ENCODE measurements at regions not wholly inside any gene's neighbourhood (a gene's known extent, or its start where the extent isn't known, plus 50 kb on each side); places are given as distances from the start of the nearest gene placed in this dataset.

DNA sequence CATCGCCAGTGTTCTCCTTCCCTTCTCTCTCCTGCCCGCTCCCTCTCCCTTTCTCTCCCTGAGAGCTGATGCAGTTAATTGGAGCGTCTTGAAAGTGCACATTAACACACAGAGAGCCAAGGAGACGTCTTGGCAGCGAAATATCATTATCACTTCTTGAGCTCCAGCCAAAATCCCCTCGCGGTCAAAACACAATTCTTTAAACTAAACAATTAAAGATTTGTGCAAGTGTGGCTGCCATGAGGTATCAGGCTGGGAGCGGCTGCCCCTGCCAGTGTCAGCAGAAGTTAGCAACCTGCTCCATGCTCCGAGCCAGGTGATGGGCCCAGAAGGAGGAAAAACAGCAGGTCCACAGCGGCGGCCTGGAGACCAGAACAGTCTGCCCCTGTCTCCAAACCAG is 100.9 kb upstream of the FOXP4 start:
- H3K27ac ChIP-seq (ENCODE audit: low read depth in 1 of 2, low read length in 1 of 2) = no peak overlapping the region
- H3K4me3 ChIP-seq = no peak overlapping the region
- peaks cover 0 to 54% (median 20%) of the 10 kb centered on the region in 5 donors for H3K4me1 ChIP-seq (ENCODE audit: control insufficient read depth in 5 of 5, insufficient read depth in 5 of 5, low read length in 5 of 5)
- WGBS, 2 donors = 63 to 71% methylated on average over 11 of the region's 11 CpGs
- no peaks in the 10 kb centered on the region for H3K27me3 ChIP-seq (ENCODE audit: control insufficient read depth in 3 of 3, insufficient read depth in 3 of 3, low read length in 2 of 3)
- no peaks in the 10 kb centered on the region for H3K36me3 ChIP-seq (ENCODE audit: control insufficient read depth in 4 of 4, insufficient read depth in 4 of 4, low read length in 4 of 4)
- H3K9ac ChIP-seq (ENCODE audit: insufficient read depth in 1 of 2, low read length in 2 of 2) = no peak overlapping the region
- H3K9me3 ChIP-seq (ENCODE audit: control insufficient read depth in 4 of 4, insufficient read depth in 3 of 4, low read length in 3 of 4) = no peaks in the 10 kb centered on the region
- TF ChIP-seq, protein P1, sequence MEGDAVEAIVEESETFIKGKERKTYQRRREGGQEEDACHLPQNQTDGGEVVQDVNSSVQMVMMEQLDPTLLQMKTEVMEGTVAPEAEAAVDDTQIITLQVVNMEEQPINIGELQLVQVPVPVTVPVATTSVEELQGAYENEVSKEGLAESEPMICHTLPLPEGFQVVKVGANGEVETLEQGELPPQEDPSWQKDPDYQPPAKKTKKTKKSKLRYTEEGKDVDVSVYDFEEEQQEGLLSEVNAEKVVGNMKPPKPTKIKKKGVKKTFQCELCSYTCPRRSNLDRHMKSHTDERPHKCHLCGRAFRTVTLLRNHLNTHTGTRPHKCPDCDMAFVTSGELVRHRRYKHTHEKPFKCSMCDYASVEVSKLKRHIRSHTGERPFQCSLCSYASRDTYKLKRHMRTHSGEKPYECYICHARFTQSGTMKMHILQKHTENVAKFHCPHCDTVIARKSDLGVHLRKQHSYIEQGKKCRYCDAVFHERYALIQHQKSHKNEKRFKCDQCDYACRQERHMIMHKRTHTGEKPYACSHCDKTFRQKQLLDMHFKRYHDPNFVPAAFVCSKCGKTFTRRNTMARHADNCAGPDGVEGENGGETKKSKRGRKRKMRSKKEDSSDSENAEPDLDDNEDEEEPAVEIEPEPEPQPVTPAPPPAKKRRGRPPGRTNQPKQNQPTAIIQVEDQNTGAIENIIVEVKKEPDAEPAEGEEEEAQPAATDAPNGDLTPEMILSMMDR (IDR thresholded peaks at IDR 0.05; ENCODE audit: control extremely low read depth, extremely low read depth) = no peak
- no peak for ATAC-seq (ENCODE audit: insufficient read depth, low FRiP score)
- peak; percentile 57 to 82 (median 78) for DNase-seq

DNA sequence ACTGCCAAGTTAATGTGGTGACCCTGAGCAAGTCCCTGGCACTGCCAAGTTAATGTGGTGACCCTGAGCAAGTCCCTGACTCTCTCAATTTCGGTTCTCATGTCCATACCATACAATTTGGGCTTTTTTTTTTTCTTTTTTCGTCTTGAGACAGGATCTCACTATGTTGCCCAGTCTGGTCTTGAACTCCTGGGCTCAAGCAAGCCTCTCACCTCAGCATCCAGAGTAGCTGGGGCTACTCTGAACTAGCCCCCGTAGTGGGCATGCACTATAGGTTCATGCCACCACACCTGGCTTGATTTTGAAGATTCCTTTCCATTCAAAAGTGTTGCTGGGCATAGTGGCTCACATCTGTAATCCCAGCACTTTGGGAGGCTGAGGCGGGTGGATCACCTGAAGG is 100.0 kb upstream of the FOXP4 start:
- Histone ChIP-seq H3K36me3 (ENCODE audit: control insufficient read depth in 4 of 4, insufficient read depth in 4 of 4, low read length in 4 of 4) (no peaks in the 10 kb centered on the region), H3K9ac (ENCODE audit: insufficient read depth in 1 of 2, low read length in 2 of 2) (no peak overlapping the region), H3K27me3 (ENCODE audit: control insufficient read depth in 3 of 3, insufficient read depth in 3 of 3, low read length in 2 of 3) (no peaks in the 10 kb centered on the region), H3K27ac (ENCODE audit: low read depth in 1 of 2, low read length in 1 of 2) (no peak overlapping the region), H3K4me3 (no peak overlapping the region), H3K4me1 (ENCODE audit: control insufficient read depth in 5 of 5, insufficient read depth in 5 of 5, low read length in 5 of 5) (peaks cover 0 to 63% (median 22%) of the 10 kb centered on the region in 5 donors), H3K9me3 (ENCODE audit: control insufficient read depth in 4 of 4, insufficient read depth in 3 of 4, low read length in 3 of 4) (no peaks in the 10 kb centered on the region)
- no peak for ATAC-seq (ENCODE audit: insufficient read depth, low FRiP score)
- WGBS, 2 donors = 89 to 92% methylated on average over 4 of the region's 4 CpGs
- TF ChIP-seq, protein P1 (IDR thresholded peaks at IDR 0.05; ENCODE audit: control extremely low read depth, extremely low read depth) = no peak
- no peak for DNase-seq

DNA sequence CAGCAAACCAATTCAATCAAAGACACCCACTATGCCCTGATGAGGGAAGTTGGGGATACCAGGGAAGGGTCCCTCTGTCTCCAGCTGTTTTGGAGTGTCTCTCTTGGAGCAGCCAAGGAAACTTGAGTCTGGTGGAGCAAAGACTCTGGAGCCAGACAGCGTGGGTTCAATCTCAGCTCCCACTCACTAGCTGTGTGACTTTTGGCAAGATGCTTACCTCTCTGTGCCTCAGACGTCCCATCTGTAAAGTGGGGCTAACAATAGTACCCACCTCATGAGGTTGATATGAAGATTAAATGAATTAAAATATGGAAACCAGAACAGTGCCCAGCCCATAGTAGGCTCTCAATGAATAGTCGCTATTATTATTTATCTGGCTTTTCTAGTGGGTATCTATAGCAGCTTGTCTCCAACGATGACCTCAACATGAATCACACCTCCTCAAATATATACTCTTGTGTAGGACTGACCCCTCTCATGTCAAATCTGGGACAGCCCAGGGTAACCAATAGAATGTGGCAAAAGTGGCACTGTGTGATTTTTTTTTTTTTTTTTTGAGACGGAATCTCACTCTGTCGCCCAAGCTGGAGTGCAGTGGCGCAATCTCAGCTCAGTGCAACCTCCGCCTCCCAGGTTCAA is 99.2 kb upstream of the FOXP4 start:
- H3K27me3 ChIP-seq (ENCODE audit: control insufficient read depth in 3 of 3, insufficient read depth in 3 of 3, low read length in 2 of 3) = no peaks in the 10 kb centered on the region
- no peaks in the 10 kb centered on the region for H3K9me3 ChIP-seq (ENCODE audit: control insufficient read depth in 4 of 4, insufficient read depth in 3 of 4, low read length in 3 of 4)
- WGBS, 2 donors = 86 to 88% methylated on average over 7 to 8 of the region's 8 CpGs
- H3K4me3 ChIP-seq = no peak overlapping the region
- TF ChIP-seq, protein P1 (IDR thresholded peaks at IDR 0.05; ENCODE audit: control extremely low read depth, extremely low read depth) = no peak
- no peak for DNase-seq
- H3K9ac ChIP-seq (ENCODE audit: insufficient read depth in 1 of 2, low read length in 2 of 2) = no peak overlapping the region
- ATAC-seq (ENCODE audit: insufficient read depth, low FRiP score) = no peak
- no peak overlapping the region for H3K27ac ChIP-seq (ENCODE audit: low read depth in 1 of 2, low read length in 1 of 2)
- H3K4me1 ChIP-seq (ENCODE audit: control insufficient read depth in 5 of 5, insufficient read depth in 5 of 5, low read length in 5 of 5) = peaks cover 0 to 67% (median 26%) of the 10 kb centered on the region in 5 donors
- H3K36me3 ChIP-seq (ENCODE audit: control insufficient read depth in 4 of 4, insufficient read depth in 4 of 4, low read length in 4 of 4) = no peaks in the 10 kb centered on the region

DNA sequence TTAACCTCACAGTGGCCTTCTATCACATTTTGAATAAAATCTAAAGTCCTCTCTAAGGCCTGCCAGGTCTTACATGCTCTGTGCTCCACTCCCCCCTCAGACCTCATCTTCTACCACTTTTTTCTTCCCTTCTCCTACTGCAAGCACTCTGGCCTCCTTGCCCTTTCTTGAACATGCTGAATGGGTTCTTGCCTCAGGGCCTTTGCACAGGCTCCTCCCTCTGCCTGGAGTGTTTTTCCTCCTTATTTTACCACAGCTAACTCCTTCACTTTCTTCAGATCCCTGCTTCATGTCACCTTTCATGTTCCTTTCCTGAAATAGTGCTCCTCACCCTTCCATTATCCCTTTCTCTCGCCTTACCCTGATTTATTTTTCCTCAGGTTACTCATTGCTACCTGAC is 97.9 kb upstream of the FOXP4 start:
- TF ChIP-seq, protein P1 (IDR thresholded peaks at IDR 0.05; ENCODE audit: control extremely low read depth, extremely low read depth) = no peak
- no peak overlapping the region for H3K27ac ChIP-seq (ENCODE audit: low read depth in 1 of 2, low read length in 1 of 2)
- peaks cover 0 to 62% (median 16%) of the 10 kb centered on the region in 5 donors for H3K4me1 ChIP-seq (ENCODE audit: control insufficient read depth in 5 of 5, insufficient read depth in 5 of 5, low read length in 5 of 5)
- no peaks in the 10 kb centered on the region for H3K9me3 ChIP-seq (ENCODE audit: control insufficient read depth in 4 of 4, insufficient read depth in 3 of 4, low read length in 3 of 4)
- no peaks in the 10 kb centered on the region for H3K36me3 ChIP-seq (ENCODE audit: control insufficient read depth in 4 of 4, insufficient read depth in 4 of 4, low read length in 4 of 4)
- no peaks in the 10 kb centered on the region for H3K27me3 ChIP-seq (ENCODE audit: control insufficient read depth in 3 of 3, insufficient read depth in 3 of 3, low read length in 2 of 3)
- H3K4me3 ChIP-seq = no peak overlapping the region
- no peak for ATAC-seq (ENCODE audit: insufficient read depth, low FRiP score)
- DNase-seq = no peak
- no peak overlapping the region for H3K9ac ChIP-seq (ENCODE audit: insufficient read depth in 1 of 2, low read length in 2 of 2)
- WGBS, 2 donors = 97 to 100% methylated on average over 1 of the region's 1 CpG
